ENCODE measurements at regions not wholly inside any gene's neighbourhood (a gene's known extent, or its start where the extent isn't known, plus 50 kb on each side); places are given as distances from the start of the nearest gene placed in this dataset.

DNA sequence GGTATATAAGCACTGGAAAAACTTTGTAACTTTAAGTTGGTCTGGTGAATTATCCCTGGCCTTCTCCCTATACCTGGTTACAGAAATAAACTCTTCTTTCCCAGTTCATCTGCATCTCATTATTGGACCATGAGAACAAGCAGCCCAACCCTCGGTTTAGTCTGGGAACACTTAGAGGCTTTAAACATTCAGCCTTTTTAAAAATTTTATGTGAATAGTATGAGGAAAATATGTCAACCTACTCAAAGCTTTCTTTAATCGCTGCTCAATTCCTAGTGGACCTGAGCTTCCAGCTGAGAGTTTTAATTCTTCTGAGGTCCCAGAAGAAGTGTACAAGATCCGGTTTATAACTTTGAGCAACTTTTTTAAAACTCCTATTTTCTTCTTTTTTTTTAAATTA lies 358.6 kb upstream of the NOCT start:
- no peak overlapping the region for H3K27ac Mint-ChIP-seq (ENCODE audit: unreplicated experiment)
- DNase-seq: no peak
- peaks cover 5% of the 10 kb centered on the region for H3K9me3 Mint-ChIP-seq (ENCODE audit: unreplicated experiment)
- TF ChIP-seq, protein P1, sequence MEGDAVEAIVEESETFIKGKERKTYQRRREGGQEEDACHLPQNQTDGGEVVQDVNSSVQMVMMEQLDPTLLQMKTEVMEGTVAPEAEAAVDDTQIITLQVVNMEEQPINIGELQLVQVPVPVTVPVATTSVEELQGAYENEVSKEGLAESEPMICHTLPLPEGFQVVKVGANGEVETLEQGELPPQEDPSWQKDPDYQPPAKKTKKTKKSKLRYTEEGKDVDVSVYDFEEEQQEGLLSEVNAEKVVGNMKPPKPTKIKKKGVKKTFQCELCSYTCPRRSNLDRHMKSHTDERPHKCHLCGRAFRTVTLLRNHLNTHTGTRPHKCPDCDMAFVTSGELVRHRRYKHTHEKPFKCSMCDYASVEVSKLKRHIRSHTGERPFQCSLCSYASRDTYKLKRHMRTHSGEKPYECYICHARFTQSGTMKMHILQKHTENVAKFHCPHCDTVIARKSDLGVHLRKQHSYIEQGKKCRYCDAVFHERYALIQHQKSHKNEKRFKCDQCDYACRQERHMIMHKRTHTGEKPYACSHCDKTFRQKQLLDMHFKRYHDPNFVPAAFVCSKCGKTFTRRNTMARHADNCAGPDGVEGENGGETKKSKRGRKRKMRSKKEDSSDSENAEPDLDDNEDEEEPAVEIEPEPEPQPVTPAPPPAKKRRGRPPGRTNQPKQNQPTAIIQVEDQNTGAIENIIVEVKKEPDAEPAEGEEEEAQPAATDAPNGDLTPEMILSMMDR (IDR thresholded peaks at IDR 0.05; ENCODE audit: partially characterized antibody, unreplicated experiment): no peak
- H3K4me1 Mint-ChIP-seq (ENCODE audit: low read depth, unreplicated experiment): peaks cover 5% of the 10 kb centered on the region
- peaks cover 3% of the 10 kb centered on the region for H3K27me3 Mint-ChIP-seq (ENCODE audit: unreplicated experiment)
- H3K4me3 Mint-ChIP-seq (ENCODE audit: unreplicated experiment): no peak overlapping the region
- H3K36me3 Mint-ChIP-seq (ENCODE audit: unreplicated experiment): no peaks in the 10 kb centered on the region

DNA sequence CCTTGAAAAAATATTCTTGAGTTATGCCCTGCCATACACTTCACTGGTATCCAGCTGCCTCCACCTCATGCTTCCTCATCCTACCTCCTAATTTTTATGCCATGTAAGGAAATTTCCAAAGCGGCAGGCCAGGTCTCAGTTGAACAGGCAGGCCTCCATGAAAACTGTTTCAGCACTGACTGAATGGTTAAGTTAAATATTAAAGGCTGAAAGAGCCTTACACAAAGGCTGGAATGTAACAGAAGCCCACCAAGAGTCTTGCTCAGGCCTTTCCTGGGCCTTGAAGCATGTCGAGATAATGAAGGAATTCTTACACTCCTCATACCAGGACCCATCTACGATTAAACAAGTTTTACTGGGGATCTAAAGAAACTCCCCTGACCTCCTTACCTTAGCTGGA lies 359.6 kb upstream of the NOCT start:
- H3K9me3 Mint-ChIP-seq (ENCODE audit: unreplicated experiment): peaks cover 5% of the 10 kb centered on the region
- peaks cover 5% of the 10 kb centered on the region for H3K4me1 Mint-ChIP-seq (ENCODE audit: low read depth, unreplicated experiment)
- DNase-seq: no peak
- H3K4me3 Mint-ChIP-seq (ENCODE audit: unreplicated experiment): no peak overlapping the region
- H3K27ac Mint-ChIP-seq (ENCODE audit: unreplicated experiment): no peak overlapping the region
- peaks cover 3% of the 10 kb centered on the region for H3K27me3 Mint-ChIP-seq (ENCODE audit: unreplicated experiment)
- TF ChIP-seq, protein P1 (IDR thresholded peaks at IDR 0.05; ENCODE audit: partially characterized antibody, unreplicated experiment): no peak
- no peaks in the 10 kb centered on the region for H3K36me3 Mint-ChIP-seq (ENCODE audit: unreplicated experiment)

DNA sequence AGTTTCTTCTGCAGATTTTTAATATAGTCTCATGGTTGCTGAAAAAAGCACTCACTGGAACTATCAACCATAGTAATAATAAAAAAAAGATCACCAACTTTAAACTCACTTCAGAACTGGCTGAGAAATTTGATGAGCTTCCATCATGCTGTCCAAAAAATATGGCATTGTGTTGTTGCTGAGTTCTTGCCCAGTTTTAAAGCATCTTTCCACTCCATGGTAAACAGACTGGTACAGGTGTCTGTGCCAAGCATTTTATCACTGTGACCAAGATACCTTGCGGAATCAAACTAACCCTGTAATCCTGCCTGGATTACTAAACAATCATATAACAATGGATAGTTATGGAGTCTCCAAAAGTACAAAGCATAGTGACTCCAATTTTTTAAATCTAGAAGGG lies 360.3 kb upstream of the NOCT start:
- Mint-ChIP-seq H3K9me3 (ENCODE audit: unreplicated experiment) (peaks cover 4% of the 10 kb centered on the region), H3K27me3 (ENCODE audit: unreplicated experiment) (peaks cover 3% of the 10 kb centered on the region), H3K4me1 (ENCODE audit: low read depth, unreplicated experiment) (peaks cover 5% of the 10 kb centered on the region), H3K27ac (ENCODE audit: unreplicated experiment) (no peak overlapping the region), H3K36me3 (ENCODE audit: unreplicated experiment) (no peaks in the 10 kb centered on the region), H3K4me3 (ENCODE audit: unreplicated experiment) (no peak overlapping the region)
- DNase-seq: no peak
- TF ChIP-seq, protein P1 (IDR thresholded peaks at IDR 0.05; ENCODE audit: partially characterized antibody, unreplicated experiment): no peak

DNA sequence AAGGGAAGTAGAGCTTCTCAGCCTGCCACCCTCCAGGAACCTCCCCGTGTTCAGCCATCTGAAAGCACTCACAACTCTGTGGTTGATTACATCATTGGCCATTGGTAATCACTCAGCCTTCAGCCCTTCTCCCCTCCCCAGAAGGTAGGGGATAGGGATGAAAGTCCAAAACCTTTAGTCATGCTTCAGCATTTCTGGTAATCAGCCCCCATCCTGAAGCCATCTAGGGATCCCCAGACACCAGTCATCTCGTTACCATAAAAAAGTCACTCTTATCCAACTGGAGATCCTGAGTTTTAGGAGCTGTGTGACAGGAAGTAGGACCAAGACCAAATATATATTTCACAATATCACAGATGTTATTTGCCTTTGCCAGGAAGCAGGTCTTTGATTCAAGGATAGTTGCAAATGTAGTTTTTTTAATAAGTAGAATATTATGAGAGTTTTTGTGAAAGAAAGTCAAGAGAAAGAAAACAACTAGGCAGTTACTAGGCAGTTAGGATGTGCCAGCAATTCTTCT lies 364.6 kb upstream of the NOCT start:
- Mint-ChIP-seq H3K9me3 (ENCODE audit: unreplicated experiment) (peaks cover 3% of the 10 kb centered on the region), H3K36me3 (ENCODE audit: unreplicated experiment) (no peaks in the 10 kb centered on the region), H3K27me3 (ENCODE audit: unreplicated experiment) (peaks cover 2% of the 10 kb centered on the region), H3K4me1 (ENCODE audit: low read depth, unreplicated experiment) (no peaks in the 10 kb centered on the region), H3K27ac (ENCODE audit: unreplicated experiment) (no peak overlapping the region), H3K4me3 (ENCODE audit: unreplicated experiment) (no peak overlapping the region)
- no peak for DNase-seq
- TF ChIP-seq, protein P1 (IDR thresholded peaks at IDR 0.05; ENCODE audit: partially characterized antibody, unreplicated experiment): no peak

DNA sequence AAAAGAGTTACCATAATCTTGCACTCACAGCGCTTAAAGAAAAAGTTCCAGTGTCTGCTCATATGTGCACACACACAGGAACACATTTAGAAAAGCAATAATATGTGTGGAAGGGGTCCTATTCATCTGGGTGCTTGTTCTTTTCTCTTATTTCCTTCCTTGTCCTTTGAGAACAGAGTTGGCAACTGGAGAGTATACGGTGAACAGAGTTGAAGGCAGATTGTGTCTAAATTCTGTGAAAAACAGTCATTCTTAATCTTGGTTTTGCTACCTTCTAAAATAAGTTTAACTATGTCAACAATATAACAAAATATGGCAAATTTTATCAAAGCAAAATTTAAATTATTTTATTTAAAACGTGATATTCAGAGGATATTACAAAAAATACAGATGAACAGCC lies 365.1 kb upstream of the NOCT start:
- Mint-ChIP-seq H3K36me3 (ENCODE audit: unreplicated experiment) (no peaks in the 10 kb centered on the region), H3K9me3 (ENCODE audit: unreplicated experiment) (peaks cover 3% of the 10 kb centered on the region), H3K4me3 (ENCODE audit: unreplicated experiment) (no peak overlapping the region), H3K27me3 (ENCODE audit: unreplicated experiment) (peaks cover 2% of the 10 kb centered on the region), H3K4me1 (ENCODE audit: low read depth, unreplicated experiment) (no peaks in the 10 kb centered on the region), H3K27ac (ENCODE audit: unreplicated experiment) (no peak overlapping the region)
- TF ChIP-seq, protein P1 (IDR thresholded peaks at IDR 0.05; ENCODE audit: partially characterized antibody, unreplicated experiment): no peak
- no peak for DNase-seq
